GM12874 (cell line): ENCODE measurements at regions not wholly inside any gene's neighbourhood (a gene's known extent, or its start where the extent isn't known, plus 50 kb on each side); places are given as distances from the start of the nearest gene placed in this dataset.

Experiments used
- CTCF ChIP-seq: IDR thresholded peaks from 2 replicates; pipeline ENCODE4 v1.5.1; 2011; ENCODE audit warnings: low read depth, mild to moderate bottlenecking, control low read depth, low read length, moderate library complexity; ENCODE audit not compliant: insufficient read depth

GRCh38 chr3:107925851-107926250 is 165.0 kb downstream of the CD47 start:
- TF ChIP-seq CTCF, result no peak

DNA sequence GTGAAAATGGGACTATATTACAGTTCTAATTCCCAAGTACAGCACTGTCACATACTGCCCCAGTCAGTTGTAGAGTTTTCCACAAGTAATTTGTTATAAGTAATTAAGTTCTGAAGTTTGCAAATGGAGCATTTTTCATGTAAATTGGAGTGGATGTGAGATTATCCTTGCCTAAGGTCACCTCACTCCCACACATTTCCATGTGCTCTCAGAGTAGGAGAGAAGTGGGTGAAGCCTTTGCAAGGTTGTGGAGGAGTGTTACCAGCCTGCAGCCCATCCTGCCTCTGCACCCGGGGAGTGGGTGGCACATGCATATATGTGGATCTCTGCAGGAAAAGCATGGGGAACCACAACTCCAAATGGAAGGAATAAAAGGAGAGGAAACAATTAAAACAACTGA is 169.8 kb downstream of the CD47 start:
- no peak for TF ChIP-seq CTCF

- TF ChIP-seq CTCF, result no peak
Measured at GRCh38 chr3:107920538-107920937, 170.3 kb downstream of the CD47 start.

DNA sequence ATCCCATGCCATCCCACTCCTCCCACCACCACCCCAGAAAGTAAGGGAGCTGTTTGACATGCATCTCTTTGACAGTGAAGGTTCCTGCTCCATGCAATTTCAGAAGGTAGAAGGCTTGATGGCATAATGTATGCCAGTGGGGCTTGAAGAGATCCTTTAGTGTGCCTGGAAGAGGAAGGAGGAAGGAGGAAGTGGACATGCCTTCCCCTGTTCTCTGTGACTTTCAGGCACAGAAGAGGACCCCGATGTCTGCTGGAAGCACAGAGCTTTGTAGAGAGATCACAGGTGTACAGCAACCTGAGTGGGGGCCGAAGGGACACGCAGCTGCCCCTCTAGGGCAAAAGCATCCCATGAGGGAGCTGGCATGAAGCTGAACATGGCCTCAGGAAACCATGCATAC is 171.6 kb downstream of the CD47 start:
- no peak for TF ChIP-seq CTCF

DNA sequence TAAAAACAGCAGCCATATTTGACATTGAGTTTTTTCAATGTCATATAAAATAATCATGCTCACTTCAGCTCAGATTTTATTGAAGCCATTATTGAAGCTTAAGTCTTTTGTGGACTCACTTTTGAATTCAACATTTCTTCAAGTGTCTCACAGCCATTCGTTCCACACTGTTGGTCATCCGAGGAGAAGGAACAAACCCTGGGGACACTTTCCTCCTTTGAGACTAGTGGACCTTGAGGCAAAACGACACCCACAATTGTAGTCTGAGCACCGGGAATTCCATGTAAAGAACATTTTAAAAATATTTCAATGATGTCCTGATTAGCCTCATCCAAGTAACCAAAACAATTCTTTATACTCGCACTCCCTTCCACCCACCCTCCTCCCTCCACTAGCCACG is 174.7 kb downstream of the CD47 start:
- TF ChIP-seq CTCF, result no peak

DNA sequence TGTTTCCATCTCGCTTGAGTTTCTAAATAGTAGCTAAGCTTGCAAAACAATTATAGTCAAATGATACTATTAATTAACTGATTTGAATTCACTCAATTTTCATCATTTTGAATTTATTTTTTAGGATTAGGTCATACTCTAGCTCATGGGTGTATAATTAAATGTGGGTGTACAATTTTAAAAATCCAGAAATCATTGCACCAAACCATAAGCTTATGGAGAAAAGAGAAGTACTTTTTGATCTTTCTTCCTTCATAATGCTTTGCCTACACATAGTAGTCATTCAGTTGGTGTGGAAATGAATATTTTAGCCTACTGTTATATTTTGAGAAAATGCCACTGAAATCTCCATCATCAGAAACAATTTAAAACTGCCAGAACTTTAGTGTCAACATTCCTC is 175.1 kb downstream of the CD47 start:
- TF ChIP-seq CTCF, result no peak

GRCh38 chr3:107913701-107914100 is 177.1 kb downstream of the CD47 start:
- TF ChIP-seq CTCF, result no peak

GRCh38 chr3:107911337-107912000 is 179.4 kb downstream of the CD47 start:
- TF ChIP-seq CTCF, result no peak
